ENCODE measurements at regions not wholly inside any gene's neighbourhood (a gene's known extent, or its start where the extent isn't known, plus 50 kb on each side); places are given as distances from the start of the nearest gene placed in this dataset.
A peak's percentile ranks its signal among the peaks of the same experiment; 100 is the strongest.

DNA sequence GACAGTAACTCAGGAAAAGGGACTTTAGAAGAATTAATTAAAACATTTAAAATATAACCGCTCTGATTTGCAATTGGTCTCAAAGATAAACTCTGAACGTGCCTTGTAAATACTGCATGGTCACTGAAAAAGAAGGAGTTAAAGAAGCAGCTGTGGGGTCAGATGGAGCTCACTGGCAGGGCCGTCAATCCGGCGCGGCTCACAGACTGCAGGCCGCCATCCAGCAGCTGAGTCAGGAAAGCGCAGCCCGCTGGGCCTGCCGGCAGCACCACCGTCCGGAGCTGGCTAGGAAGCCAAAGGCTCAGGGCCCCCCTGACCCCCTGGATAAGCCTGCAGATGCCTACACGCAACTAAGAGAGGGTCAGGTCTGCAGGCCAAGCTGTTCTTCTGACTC is 54.2 kb upstream of the FRMD1 start:
- BruUV-seq (replicated peaks) = no TSS peak
- Histone ChIP-seq H2AFZ (replicated peaks; ENCODE audit: low read length, poor library complexity) (peak overlapping the region; percentile 17), H3K79me1 (ENCODE audit: low read depth in 1 of 2, low read length in 2 of 2) (no peaks in the 10 kb centered on the region), H4K5ac (ENCODE audit: low read depth, low read length) (no peak overlapping the region), H3K9ac (ENCODE audit: low read depth, low read length) (no peak overlapping the region), H3K9me1 (ENCODE audit: insufficient read depth, low read length) (no peaks in the 10 kb centered on the region), H2BK5ac (ENCODE audit: low read depth, low read length, poor library complexity, severe bottlenecking) (no peak overlapping the region), H3K36me3 (ENCODE audit: control insufficient read depth, insufficient read depth, low read length) (no peaks in the 10 kb centered on the region), H3K9me3 (ENCODE audit: control insufficient read depth, insufficient read depth, low read length) (no peaks in the 10 kb centered on the region), H3K56ac (ENCODE audit: extremely low read depth, insufficient read depth, low read length) (no peak overlapping the region), H3K27ac (ENCODE audit: insufficient read depth, low read length) (no peak overlapping the region), H4K20me1 (ENCODE audit: insufficient read depth, low read length) (no peaks in the 10 kb centered on the region), H2BK20ac (ENCODE audit: low read depth, low read length) (no peak overlapping the region), H3K23ac (ENCODE audit: low read depth, low read length) (no peak overlapping the region), H2AK9ac (replicated peaks; ENCODE audit: low read depth, low read length, poor library complexity) (no peak overlapping the region), H4K91ac (ENCODE audit: insufficient read depth, low read depth, low read length) (no peak overlapping the region), H4K8ac (ENCODE audit: low read depth in 2 of 2, low read length in 2 of 2) (no peak overlapping the region), H3K14ac (replicated peaks; ENCODE audit: low read depth, low read length) (no peak overlapping the region), H3K4ac (ENCODE audit: low read depth, low read length) (no peak overlapping the region), H3K4me1 (ENCODE audit: control insufficient read depth, insufficient read depth, low read length) (peaks cover 2% of the 10 kb centered on the region; the same call in 1 of the 2 replicates), H3K4me3 (ENCODE audit: insufficient read depth, low read depth, low read length) (no peak overlapping the region), H2BK120ac (ENCODE audit: low read depth, low read length) (no peak overlapping the region), H3K27me3 (ENCODE audit: control insufficient read depth, insufficient read depth, low read length) (peaks cover 1% of the 10 kb centered on the region; the same call in 1 of the 2 replicates), H3K4me2 (ENCODE audit: low read depth, low read length) (no peak overlapping the region; the same call in 1 of the 2 replicates), H2BK15ac (ENCODE audit: low read depth, low read length) (no peak overlapping the region), H3K18ac (ENCODE audit: low read depth, low read length) (no peak overlapping the region), H2AK5ac (ENCODE audit: low read depth, low read length) (no peak overlapping the region)
- intact Hi-C loops (cut with micrococcal nuclease) = loop anchor here (1.0 to 2.0 kb wide), 2 partner anchors 44 to 225 kb away; no protein-coding TSS in a partner anchor
- in situ Hi-C loops (cut with MboI; ENCODE audit: low sequenced_read_pairs) = no loop called here
- ChIA-PET CTCF (interaction anchor here (0.6 to 2.4 kb wide), 5 partner anchors 73 to 1551 kb away, joined by 3 to 10 read pairs (median 3); no protein-coding TSS in a partner anchor), POLR2A (ENCODE audit: unreplicated experiment) (no interaction called here)
- DNase-seq = peak; percentile 53
- ATAC-seq (ENCODE audit: low read depth) = peak; percentile 92
- dilution Hi-C loops (cut with HindIII; ENCODE audit: low sequenced_read_pairs, unreplicated experiment) = no loop called here
- TF ChIP-seq NFE2L2 (IDR thresholded peaks at IDR 0.05; ENCODE audit: low read depth, low read length) (0 out of 2 replicates have a peak, but pooled peaks have one; percentile 0), CEBPB (IDR thresholded peaks at IDR 0.05; ENCODE audit: low read depth, low read length) (no peak)
- WGBS, 2 experiments (ENCODE audit: extremely low coverage in 2 of 2, insufficient read length in 1 of 2) = 0% methylated on average over 1 of the region's 13 CpGs; no CpG with 5 or more reads in 1 of the 2 experiments

Measured in IMR-90 (cell line).